HT-29 (cell line): ENCODE measurements at regions not wholly inside any gene's neighbourhood (a gene's known extent, or its start where the extent isn't known, plus 50 kb on each side); places are given as distances from the start of the nearest gene placed in this dataset.
A peak's percentile ranks its signal among the peaks of the same experiment; 100 is the strongest.
"Not testable (repeated sequence)": the region's sequence is repeated elsewhere in the genome, so short reads cannot be mapped to it uniquely, and the experiment has no call there.

Source experiments
- DNase-seq: peaks from one replicate; pipeline ENCODE4 v3.0.0-alpha.2; 2015; ENCODE audit warnings: low spot score

DNA sequence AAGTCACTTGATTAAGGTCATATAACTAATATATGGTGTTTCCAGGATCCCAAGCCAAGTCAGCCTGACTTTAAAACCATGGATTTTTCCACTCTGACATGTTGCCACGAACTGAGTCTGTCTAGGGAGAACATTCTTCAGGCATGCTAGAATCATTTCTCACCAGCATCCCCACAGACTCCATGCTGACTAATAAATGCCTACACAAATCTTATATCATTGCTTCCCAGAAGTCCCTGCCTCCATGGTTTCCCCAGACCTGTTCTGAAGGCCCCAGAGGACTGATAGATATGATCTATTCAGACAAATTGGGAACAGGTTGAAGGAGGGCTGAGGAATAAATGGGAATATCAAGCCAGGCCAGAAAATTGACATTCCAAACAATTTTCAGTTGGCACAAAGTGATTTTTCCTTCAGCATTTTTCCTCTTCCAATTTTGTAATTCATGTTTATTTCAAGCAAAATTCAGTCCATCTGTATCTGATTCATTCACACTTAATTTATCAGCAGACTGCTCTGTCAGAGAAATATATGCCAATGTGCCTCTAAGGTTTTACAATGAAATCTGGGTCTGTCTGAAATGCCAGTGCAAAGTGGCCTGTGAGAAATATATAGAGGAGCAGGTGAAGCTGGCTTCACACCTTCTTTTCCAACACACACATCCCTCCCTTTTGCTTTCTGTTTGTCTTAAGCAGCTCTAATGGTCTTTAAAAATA lies 413.6 kb upstream of the TNC start:
- no peak for DNase-seq

DNA sequence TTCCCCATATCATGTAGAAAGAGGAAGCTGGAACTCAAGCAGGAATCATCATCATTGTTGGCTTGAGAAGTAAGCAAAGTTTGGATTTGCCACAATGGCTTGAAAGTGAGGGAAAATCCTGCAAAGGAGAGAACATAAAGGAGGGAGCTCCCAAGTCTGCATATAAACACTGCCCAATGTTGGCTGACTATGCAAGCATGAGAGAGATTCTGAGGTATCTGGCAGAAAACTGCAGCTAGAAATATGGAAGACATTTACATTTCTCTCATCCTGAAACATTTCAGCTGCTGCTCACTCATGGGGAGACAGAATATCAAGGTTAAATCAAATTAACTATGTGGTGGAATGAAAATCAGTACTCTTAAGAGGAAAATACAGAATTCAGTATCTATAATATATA lies 415.6 kb upstream of the TNC start:
- no peak for DNase-seq

DNA sequence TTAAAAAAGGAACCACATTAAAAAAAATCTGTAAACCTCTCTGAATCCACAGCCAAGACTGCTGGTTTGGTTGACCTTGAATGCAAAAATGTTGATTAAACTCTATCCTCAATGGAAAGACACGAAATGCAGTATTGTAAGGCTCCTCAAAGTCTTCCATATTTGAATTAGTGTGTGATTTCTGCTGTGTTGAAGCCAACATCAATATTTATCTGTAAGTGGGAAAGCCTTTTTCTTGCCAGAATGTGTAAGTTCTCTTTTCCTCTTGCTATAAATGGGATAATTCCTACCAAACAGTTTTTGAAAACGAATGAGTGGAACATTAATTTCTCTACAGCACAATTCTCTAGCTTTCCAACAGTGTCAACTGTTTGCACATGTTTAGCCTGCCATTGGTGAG lies 422.1 kb upstream of the TNC start:
- DNase-seq: no peak

DNA sequence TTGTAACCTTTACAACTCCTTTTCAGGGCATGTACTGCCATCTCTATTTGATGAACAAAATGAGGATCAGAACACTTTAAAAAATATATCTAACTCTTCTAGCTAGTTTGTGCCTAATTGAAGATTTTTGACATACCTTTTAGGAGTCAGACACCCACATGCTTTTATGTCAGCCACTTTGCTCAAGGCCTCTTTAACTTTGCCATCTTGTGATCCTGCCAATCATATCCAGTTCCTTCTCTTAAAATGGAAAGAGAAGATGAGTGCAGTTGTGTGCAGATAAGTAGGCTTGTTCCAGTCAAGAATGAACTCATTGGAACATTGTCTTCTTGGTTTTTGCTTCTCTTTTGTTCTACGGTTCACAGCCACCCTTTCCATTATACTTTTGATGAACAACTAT lies 425.6 kb upstream of the TNC start:
- DNase-seq: no peak

DNA sequence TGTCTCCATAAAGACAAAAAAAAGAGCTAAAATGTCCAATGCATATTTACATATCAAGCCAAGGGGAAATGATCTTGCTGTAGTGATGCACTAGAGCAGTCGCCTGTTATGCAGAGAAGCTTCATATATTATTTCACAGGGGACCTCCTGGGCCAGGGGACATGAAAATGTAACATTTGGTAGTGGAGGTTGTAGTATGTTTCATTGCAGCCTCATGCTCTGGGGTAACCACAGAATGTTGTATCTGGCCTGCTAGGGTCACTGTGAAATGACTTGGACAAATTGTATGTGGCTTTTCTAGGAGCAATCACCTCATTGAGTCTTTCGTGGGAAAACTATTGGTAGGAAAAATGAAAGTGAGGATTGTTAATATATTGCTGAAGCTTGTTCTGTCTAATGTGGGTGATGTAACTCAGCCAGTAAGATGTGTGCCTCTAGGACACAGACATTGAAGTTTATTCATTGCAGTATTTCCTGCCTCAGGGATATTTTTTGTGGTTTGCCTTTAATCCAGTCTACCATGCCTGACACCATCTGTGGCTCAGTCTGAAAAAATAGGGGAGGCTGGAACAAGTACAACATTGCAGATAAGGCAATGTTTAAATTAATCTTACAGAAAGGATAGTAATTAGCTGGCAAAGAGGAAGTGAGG lies 430.8 kb upstream of the TNC start:
- no peak for DNase-seq

DNA sequence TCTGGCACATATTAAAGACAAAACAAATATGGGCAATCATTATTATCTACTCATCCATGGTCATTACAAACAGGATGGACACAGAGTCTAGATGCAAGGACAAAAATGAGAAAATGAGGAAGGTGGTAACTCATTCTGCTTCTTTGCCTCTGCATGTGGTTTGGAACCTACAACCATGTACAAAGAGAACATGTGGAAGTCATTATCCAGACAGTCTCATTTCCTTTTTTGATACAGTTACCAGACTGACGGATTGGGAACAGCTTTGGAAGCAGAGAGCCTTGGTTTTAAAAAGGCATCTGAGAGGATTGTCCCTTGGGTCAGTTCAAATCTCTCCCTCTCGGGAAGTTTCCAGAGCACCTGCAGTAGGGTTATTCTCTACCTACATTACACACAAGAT lies 433.4 kb upstream of the TNC start:
- no peak for DNase-seq

DNA sequence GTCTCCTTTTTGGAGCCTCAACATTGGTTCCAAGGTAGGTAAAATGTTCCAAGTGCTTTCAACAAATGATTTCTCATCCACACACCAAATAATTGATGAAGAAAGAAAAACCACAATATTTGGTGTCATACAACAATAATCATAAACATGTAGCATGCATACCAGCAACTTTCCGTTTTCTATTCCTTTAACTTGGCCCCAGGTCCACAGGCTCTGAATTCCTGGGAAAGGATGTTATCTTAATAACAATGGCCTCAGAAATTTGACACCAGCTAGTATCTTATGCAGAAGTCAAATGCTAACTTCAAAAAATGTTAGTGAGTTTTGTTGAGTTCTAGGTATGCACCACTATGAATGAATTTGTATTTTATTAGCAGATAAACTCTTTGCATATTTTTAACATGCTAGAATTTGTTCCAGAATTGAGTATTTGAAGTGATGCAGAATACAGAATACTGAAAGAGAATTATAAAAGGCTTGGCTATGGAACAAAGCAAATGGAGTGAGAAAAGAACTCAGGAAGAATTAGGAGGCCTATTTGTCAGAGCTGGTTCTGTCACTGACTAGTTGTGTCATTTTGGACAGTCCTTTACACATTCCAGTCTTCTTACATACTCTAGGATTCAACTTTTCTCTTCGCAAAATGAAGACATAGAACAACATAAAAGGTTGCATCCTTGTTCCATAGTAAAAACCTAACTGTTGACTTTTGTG lies 435.3 kb upstream of the TNC start:
- no peak for DNase-seq

DNA sequence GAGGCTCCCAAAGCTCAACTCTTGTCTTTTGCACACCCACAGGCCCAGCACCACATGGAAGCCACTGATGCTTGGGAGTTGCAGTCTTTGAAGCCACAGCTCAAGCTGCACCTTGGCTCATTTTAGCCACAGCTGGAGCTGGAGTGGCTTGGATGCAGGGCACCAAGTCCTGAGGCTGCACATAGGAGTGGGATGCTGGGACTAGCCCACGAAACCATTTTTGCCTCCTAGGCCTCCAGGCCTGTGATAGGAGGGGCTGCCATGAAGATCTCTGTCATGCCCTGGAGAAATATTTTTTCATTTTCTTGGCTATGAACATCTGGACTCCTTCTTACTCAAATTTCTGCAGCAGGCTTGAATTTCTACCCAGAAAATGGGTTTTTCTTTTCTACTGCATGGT lies 438.5 kb upstream of the TNC start:
- no peak for DNase-seq

DNA sequence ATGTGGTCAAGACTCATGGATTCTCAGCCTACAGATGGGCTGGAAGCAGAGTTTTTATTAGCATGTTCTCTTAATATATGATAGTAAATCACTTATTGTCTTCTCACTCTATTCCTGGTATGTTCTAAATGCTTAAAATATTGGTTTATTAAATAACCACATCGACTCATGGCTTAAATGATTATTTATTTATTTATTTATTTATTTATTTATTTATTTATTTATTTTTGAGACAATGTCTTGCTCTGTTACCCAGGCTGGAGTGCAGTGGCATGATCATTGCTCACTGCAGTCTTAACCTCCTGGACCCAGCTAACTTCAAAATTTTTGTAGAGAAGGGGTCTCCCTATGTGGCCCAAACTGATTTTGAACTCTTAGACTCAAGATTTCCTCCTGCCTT lies 457.2 kb upstream of the TNC start:
- DNase-seq: no peak

DNA sequence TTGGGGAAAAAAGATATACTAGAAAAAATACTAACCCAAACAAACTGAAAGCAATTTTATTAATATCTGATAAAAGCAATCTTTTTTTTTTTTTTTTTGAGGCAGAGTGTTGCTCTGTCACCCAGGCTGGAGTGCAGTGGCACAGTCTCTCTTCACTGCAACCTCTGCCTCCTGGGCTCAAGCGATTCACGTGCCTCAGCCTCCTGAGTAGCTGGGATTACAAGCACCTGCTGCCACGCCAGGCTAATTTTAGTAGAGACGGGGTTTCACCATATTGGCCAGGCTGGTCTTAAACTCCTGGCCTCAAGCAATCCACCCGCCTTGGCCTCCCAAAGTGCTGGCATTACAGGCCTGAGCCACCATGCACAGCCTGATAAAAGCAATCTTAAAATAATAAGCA lies 467.5 kb upstream of the TNC start:
- not testable (repeated sequence) for DNase-seq

DNA sequence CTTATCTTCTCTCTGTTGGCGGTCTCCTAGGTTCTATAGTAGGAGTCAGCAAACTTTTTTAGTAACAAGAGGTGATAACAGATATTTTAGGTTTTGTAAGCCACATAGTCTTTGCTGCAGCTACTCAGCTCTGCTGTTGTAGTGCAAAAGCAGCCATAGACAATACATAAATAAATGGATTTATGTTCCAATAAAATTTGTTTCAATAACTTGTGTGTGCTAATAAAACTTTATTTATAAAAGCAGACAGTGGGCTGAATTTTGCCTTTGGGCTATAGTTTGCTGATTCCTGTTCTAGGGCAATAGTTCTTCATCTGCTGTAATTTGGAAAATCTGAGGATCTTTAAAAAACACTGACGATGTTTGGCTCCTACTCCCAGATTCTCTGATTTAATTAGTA lies 469.4 kb upstream of the TNC start:
- no peak for DNase-seq

DNA sequence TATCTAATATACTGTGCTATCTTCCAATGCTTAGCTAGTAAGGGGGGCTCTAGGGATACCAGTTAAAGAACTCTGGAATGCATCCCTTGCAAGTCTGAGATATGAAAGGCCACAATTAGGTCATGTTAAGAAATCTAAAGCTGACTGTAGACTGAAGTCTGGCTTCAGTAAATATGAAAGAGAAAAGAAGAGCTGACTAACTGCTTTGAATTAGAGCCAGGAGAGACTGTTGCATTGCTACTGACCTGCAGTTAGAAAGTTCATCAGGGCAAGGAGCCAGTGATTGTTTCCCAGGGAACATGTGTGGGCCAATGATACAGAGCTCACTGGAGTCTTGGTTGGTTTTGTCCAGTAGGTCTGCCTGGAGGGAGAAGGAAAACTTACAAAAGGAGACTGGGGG lies 472.1 kb upstream of the TNC start:
- no peak for DNase-seq

DNA sequence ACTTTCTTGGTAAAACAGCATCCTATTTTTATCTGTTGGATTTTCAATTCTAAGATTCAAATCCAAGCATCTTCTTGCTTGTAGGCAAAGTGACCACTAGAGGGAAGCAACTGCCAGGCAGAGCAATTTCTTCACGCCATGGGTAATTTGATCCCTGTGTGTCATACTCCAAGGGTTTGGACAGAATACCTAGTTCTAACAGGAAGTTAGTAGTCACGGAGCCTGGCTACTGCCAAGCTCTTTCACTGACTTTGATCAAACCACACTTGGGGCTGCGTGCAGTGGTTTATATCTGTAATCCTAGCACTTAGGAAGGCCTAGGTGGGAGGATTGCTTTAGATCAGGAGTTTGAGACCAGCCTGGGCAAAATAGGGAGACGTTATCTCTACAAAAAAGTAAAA lies 473.6 kb upstream of the TNC start:
- peak; percentile 86 for DNase-seq

DNA sequence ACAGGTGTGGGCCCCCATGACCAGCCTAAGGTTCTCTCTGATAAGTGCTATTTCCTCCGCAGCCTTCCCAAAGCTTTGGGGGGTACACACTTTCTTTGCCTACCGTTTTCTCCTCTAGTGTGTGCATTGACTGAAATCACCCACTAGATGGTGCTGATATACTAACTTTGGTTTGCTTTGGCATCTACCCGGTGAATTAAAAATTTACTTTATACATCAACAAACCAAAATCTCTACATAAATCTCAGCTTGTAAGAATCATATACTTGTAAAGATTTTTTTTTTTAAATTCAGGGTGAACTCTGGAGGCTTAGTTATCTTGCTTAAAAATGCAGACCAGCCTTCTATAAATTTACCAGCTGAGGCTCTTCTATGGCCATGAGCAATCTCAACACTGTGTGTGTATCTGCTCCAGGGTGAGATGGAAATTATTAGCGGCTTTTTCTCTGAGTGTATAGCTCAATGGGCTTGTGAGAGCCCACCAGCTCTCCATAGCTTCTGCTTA lies 475.7 kb upstream of the TNC start:
- peak; percentile 49 for DNase-seq

DNA sequence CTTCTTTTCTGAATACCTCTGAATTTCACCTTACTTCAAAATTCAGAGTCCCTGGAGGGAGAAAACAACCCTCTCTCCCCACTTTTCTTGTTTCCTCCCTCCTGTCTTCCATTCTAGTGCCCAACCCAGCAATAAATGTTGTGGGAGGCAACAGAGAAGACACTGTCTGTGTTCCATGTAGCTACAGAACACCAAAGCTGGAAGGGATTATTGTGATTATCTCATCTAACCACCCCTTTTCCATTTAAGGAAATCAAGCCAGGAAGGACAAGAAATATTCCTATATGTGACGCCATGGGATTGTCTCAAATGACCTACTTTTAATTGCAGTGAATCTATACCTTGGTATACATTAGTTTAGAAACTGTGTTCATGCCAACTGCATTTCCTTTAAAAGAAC lies 476.6 kb upstream of the TNC start:
- no peak for DNase-seq

DNA sequence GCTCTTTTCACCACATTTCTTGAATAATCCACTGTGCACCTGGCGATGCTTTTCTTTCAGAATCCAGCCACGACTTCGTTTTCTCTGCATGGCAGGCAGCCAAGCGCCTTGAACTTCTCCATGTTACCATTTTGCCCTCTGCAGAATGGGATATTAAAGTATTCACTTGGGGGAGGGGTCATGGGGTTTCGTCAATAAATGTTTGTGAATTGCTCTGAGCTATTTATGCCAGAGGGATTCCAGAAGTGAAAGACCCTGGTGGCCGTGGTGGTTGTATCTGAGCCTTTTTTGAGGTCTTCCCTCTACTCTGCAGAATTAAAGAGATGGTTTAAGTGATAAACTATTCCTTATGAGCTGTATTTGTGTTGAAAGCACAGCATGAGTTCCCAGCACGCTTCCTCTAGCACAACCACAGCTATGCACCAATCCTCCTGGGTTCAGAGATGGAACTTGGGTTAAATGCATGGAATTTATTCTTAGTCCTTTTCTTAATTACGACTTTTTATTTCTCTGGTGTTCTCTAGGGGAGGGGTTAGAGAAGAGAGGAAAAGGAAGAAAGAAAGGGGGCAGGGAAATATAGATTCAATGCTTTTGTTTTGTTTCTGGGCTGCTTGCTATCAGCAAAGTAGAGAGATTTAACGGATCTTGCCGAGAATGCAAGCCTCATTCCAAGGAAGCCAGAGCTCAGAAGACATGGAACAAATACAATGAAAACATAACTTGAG lies 478.2 kb upstream of the TNC start:
- DNase-seq: no peak

DNA sequence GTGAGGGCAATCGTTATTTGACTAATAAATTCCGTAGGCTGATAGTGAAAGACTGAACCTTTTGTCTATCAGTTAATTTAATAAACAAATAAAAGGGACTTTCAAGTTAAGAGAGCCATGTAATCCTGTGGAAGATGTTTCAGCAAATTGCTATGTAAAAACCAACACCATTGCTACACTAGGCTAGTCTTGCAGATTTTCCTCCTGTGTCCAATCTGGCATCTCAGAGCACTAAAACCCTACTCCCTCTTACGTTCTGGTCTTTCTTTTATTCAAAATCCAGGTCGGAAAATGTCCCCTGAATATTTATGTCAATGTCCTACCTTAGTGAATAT lies 478.8 kb upstream of the TNC start:
- DNase-seq: no peak

DNA sequence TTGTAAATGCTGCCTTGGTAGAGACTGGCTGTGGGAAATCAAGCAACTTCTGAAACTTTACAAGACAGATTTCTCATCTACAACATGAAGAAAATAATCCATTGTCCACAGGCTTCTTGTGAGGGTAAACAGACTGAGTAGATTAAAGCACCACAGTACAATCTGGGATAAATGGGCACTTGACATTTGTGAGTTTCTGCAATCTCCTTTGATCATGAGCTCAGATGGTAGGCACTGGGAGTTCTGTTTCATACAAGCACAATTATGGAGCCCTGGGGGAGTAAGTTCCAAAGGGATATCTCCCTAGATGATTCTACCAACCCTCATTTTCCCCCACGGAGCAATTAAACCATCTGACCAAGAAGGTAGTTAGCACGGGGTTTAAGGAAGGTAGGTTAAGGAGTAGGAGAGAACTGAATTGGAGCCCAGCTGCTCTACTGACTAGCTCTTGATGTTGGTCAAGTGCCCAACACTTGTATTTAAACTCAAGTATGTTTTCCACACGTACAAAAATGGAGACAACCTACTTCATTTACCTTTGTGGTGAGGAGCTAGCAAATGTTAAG lies 479.5 kb upstream of the TNC start:
- DNase-seq: no peak

DNA sequence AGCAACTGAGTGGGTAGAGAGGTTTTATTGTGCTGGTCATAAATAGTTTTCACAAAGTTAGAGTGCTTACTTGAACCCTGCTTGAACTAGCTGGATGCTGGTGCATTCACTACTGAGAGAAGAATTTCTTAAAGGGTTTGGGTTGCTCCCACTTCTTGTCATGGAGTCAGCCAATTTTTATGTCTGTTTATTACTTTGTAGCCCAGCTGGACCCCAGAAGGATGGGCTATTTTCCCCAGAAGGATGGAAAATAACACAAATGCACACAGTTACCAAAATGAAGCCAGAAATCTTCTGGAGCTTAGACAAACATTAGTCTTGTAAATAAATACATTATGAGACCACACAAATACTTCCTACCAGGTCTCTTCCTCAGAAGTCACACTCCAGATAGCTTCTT lies 480.8 kb upstream of the TNC start:
- DNase-seq: no peak

DNA sequence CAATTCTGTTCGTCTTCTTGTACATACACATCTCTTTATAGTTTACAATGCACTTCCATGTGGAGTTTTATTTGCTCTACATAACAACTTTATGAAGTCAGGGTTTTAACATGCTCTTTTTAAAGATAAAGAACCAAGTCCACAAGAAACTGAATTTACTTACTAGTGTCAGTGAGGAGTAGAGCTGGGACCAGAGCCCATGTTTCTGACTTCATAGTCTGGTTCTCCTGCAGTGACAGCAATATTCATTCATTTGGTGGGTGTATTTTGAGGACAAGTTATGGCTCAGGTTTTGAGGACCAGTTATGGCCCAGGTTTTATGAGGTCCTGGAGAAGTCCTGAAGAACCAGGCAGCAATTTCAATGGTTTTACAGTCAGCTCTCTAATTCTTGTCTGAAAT lies 481.9 kb upstream of the TNC start:
- DNase-seq: no peak

DNA sequence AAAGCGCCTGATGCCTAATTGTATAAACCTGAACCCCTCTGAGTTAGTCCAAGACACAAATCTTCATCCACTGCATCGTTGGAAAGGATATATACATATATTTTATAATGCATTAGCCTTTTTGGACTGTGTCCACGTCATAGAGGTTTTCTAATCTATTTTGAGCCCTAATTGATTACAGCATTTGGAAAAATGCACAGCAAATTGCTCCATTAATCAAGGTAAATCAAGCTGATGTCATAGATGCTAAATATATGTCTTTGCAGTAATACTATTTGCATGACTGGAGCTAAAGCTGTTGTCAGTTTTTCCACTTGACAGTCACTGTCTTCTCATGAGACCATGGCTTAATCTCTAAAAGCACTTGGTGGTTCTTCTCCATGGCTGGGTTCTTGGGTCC lies 483.5 kb upstream of the TNC start:
- no peak for DNase-seq

DNA sequence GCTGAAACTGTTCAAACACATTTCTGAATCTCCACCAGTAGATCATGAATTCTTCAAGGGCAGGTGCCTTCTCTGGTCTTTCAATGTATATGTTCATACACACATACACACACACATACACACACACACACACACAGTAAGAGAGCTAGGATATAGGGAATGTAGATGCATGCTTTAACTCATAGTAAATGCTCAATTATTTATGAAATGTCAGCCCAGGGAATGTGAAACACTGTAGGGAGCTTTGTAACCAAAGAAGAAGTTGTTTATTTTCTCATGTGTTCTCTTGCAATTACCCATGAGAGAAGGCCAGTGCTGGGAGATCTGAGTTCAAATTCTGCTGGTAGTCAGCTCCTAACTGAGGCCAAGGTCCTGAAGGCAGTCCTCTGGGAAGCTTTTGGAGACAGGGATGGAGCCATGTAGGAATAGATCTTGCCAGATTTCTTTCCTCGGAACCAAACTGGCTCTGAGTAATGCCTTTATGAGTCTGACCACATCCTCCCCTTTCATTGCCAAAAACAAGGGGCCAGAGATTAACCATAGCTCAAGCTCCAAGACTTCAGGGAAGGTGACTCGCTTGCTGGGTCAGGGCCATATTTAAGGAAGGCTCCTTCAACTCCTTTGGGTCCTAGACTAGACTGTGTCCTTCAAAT lies 487.0 kb upstream of the TNC start:
- no peak for DNase-seq
